Neural cell (in vitro differentiated cells): ENCODE measurements at regions not wholly inside any gene's neighbourhood (a gene's known extent, or its start where the extent isn't known, plus 50 kb on each side); places are given as distances from the start of the nearest gene placed in this dataset.

Experiments
- CTCF ChIP-seq: fragments of 450-650 bp; IDR thresholded peaks from 2 replicates; pipeline ENCODE4 v1.5.1; 2014; ENCODE audit warnings: antibody characterized with exemption, mild to moderate bottlenecking, moderate library complexity; ENCODE audit not compliant: poor library complexity, severe bottlenecking
- EZH2 ChIP-seq: fragments of 200-600, 300-800 bp; shearing (Covaris generic), sonication (generic); IDR thresholded peaks from 2 replicates; pipeline ENCODE4 v1.6.1; 2014; ENCODE audit warnings: antibody characterized with exemption, low read length, borderline replicate concordance, mild to moderate bottlenecking; ENCODE audit not compliant: insufficient read depth, poor library complexity, severe bottlenecking
- POLR2AphosphoS5 ChIP-seq: IDR thresholded peaks from 2 replicates; pipeline ENCODE4 v1.6.1; 2012
- RAD21 ChIP-seq: fragments of 450-650 bp; conservative IDR thresholded peaks from 2 replicates; pipeline ENCODE4 v1.6.1; 2014; ENCODE audit warnings: antibody characterized with exemption, mild to moderate bottlenecking, moderate library complexity
- REST ChIP-seq: IDR thresholded peaks from 2 replicates; pipeline ENCODE4 v1.6.1; 2012; ENCODE audit warnings: borderline replicate concordance
- SMC3 ChIP-seq: fragments of 450-650 bp; conservative IDR thresholded peaks from 2 replicates; pipeline ENCODE4 v1.6.1; 2014; ENCODE audit warnings: antibody characterized with exemption, mild to moderate bottlenecking, moderate library complexity; ENCODE audit not compliant: poor library complexity
- TAF1 ChIP-seq: IDR thresholded peaks from 2 replicates; pipeline ENCODE4 v1.6.1; 2012; ENCODE audit warnings: low read depth

- no peak for TF ChIP-seq CTCF
- TF ChIP-seq REST, result no peak
- no peak for TF ChIP-seq EZH2
- no peak for TF ChIP-seq RAD21
- no peak for TF ChIP-seq POLR2AphosphoS5
- no peak for TF ChIP-seq TAF1
- TF ChIP-seq SMC3, result no peak
Measured at GRCh38 chr9:88652876-88653275, 117.9 kb downstream of the NXNL2 start.
